HFFc6 (cell line): ENCODE measurements at regions not wholly inside any gene's neighbourhood (a gene's known extent, or its start where the extent isn't known, plus 50 kb on each side); places are given as distances from the start of the nearest gene placed in this dataset.

ENCODE experiments used
- DNase-seq: peaks from one replicate; pipeline ENCODE4 v3.0.0-alpha.2; 2018
- H3K27ac Mint-ChIP-seq: 2 replicates; pipeline ENCODE4 v1.8.0; 2020; ENCODE audit warnings: mild to moderate bottlenecking, mixed read lengths
- H3K27me3 Mint-ChIP-seq: 2 replicates; pipeline ENCODE4 v1.8.0; 2021; ENCODE audit warnings: mild to moderate bottlenecking, moderate library complexity, mixed read lengths; ENCODE audit not compliant: insufficient read depth
- H3K36me3 Mint-ChIP-seq: 2 replicates; pipeline ENCODE4 v1.8.0; 2021; ENCODE audit warnings: low read depth, mixed read lengths
- H3K4me1 Mint-ChIP-seq: 2 replicates; pipeline ENCODE4 v1.8.0; 2020; ENCODE audit warnings: low read depth, mixed read lengths
- H3K4me3 Mint-ChIP-seq: 2 replicates; pipeline ENCODE4 v1.8.0; 2020; ENCODE audit warnings: mild to moderate bottlenecking, moderate library complexity, mixed read lengths
- H3K9me3 Mint-ChIP-seq: 2 replicates; pipeline ENCODE4 v1.8.0; 2020; ENCODE audit warnings: mild to moderate bottlenecking, mixed read lengths
- TF ChIP-seq, protein P1 (sequence below): fragments of 200-600 bp; sonication (generic); IDR thresholded peaks from 2 replicates; pipeline ENCODE4 v1.5.0; 2021; ENCODE audit warnings: antibody characterized with exemption, mild to moderate bottlenecking

DNA sequence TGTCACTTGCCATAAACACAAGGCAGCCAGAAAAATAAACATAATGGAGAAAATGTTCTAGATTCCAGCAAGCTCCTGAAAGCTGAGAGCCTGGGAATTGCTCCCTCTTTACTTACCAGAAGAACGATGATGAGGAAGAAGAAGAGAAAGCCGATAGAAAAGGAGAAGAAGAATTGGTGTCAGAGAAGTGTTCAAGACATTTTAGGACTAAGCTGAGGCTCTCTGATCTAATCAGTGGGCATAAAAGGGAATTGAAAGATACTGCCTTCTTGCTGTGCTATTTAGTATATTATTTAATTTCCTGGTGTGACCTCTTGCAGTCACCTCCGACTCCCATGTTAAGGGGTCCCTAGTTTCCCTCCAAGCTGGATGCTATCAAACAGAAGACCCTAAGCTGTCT, 316.6 kb upstream of the JARID2 start:
- Mint-ChIP-seq H3K4me1 (peaks cover 9% of the 10 kb centered on the region), H3K36me3 (no peaks in the 10 kb centered on the region), H3K27me3 (peaks cover 11% of the 10 kb centered on the region), H3K27ac (no peak overlapping the region), H3K9me3 (no peaks in the 10 kb centered on the region; the same call in 1 of the 2 replicates), H3K4me3 (no peak overlapping the region)
- TF ChIP-seq, protein P1, sequence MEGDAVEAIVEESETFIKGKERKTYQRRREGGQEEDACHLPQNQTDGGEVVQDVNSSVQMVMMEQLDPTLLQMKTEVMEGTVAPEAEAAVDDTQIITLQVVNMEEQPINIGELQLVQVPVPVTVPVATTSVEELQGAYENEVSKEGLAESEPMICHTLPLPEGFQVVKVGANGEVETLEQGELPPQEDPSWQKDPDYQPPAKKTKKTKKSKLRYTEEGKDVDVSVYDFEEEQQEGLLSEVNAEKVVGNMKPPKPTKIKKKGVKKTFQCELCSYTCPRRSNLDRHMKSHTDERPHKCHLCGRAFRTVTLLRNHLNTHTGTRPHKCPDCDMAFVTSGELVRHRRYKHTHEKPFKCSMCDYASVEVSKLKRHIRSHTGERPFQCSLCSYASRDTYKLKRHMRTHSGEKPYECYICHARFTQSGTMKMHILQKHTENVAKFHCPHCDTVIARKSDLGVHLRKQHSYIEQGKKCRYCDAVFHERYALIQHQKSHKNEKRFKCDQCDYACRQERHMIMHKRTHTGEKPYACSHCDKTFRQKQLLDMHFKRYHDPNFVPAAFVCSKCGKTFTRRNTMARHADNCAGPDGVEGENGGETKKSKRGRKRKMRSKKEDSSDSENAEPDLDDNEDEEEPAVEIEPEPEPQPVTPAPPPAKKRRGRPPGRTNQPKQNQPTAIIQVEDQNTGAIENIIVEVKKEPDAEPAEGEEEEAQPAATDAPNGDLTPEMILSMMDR, result no peak
- DNase-seq, result no peak

DNA sequence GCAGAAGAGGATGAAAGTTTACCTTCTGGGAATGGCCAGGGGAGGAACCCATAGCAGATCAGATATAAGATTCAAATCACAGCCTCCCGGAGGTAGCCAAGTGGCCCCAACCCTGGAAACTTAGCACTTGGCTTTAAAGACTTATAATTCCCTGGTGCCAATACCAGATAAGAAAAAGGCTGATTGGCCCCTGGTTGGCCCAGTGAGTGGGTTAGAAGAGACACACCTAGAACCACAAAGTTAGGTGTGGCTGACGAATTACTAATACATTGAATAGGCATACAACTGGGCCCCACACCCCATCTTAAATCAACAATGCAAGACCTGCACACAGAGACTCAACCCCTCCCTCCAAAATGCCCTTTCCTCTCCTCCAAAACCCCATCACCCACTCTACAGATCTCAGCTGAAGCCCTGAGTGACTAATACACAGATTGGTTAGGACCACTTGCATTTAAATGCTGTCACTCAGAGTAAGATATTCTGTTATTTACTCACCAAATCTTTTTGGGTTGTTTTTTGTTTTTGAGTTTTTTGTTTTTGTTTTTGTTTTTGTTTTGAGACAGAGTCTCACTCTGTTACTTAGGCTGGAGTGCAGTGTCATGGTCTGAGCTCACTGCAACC, 315.4 kb upstream of the JARID2 start:
- Mint-ChIP-seq H3K27me3 (peaks cover 3% of the 10 kb centered on the region; the same call in 1 of the 2 replicates), H3K9me3 (no peaks in the 10 kb centered on the region; the same call in 1 of the 2 replicates), H3K4me3 (no peak overlapping the region), H3K36me3 (no peaks in the 10 kb centered on the region), H3K4me1 (peaks cover under 1% of the 10 kb centered on the region; the same call in 1 of the 2 replicates), H3K27ac (no peak overlapping the region)
- TF ChIP-seq, protein P1, result no peak
- DNase-seq, result no peak

DNA sequence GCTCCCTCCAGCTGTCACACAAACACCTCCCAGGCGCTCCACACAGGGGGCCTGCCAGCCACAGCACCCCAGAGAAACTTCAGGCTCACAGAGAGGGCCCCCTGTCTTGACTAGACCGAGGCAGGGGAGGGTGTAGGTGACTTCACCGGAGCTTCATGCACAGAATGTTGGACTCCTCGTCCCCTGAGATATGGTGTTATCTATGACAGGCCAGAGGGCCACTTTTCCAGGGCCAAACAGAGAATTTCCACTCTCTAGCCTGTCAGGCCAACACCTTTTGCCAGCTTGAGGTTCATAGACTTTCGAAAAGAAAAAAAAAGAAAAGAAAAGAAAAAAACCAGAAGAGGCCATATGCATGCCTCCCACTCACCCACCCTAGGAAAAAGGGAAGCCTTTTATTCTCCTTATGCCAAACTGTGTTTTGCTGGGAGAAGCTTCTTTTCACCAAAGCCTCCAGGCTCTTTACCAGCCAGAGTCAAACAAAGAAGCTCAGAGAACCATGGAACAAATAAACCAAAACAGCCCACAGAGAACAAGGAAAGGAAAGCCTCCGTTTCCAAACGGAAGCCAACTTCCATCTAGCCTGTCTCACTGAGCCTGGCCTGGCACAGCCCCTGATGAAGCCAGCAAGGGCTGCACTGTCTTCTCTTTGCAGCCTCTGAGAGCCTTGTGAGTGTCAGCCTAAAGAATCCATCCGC, 313.2 kb upstream of the JARID2 start:
- H3K27ac Mint-ChIP-seq, result no peak overlapping the region
- DNase-seq, result no peak
- no peaks in the 10 kb centered on the region for H3K36me3 Mint-ChIP-seq
- no peaks in the 10 kb centered on the region; the same call in 1 of the 2 replicates for H3K9me3 Mint-ChIP-seq
- TF ChIP-seq, protein P1, result no peak
- H3K27me3 Mint-ChIP-seq, result peaks cover 3% of the 10 kb centered on the region; the same call in 1 of the 2 replicates
- no peaks in the 10 kb centered on the region for H3K4me1 Mint-ChIP-seq
- no peak overlapping the region for H3K4me3 Mint-ChIP-seq

DNA sequence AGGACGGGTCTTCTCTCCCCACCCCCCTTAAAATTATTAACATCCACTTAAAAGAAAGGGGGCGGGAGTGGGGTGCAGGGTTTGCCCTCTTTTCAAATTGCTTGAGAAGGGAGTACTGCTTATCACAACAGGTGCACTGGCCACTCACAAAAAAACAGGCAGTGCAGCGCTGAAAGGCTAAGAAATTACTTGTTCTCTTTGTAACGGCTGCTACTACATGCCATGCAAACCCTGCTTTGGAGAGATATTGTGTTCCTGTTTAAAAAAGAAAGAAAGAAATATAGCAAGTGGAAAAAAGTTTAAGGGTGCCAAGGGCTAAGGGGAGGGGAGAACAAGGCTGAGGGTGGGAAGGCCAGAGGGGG, 312.7 kb upstream of the JARID2 start:
- Mint-ChIP-seq H3K4me1 (no peaks in the 10 kb centered on the region), H3K27ac (no peak overlapping the region), H3K4me3 (no peak overlapping the region), H3K36me3 (no peaks in the 10 kb centered on the region), H3K27me3 (peaks cover 3% of the 10 kb centered on the region; the same call in 1 of the 2 replicates), H3K9me3 (no peaks in the 10 kb centered on the region; the same call in 1 of the 2 replicates)
- DNase-seq, result no peak
- TF ChIP-seq, protein P1, result no peak

DNA sequence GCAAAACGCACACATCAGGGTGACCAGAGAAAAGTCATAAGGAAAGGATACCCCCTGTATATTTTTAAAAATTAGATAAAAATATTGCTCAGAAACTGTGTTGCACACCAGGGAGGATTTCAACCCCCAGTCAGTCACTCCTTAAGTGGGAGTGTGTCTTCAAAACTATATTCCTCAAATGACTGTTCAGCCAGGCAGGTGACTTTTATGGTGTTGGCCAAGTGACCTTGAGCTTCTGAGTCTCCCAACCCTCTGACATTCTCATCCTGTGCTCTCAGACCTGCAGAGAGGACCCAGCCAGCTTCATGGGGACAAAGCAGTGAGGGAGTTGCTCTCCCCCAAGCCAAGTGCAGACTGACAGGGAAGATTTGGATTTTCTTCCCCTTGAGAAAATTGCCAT, 311.9 kb upstream of the JARID2 start:
- TF ChIP-seq, protein P1, result no peak
- no peaks in the 10 kb centered on the region; the same call in 1 of the 2 replicates for H3K9me3 Mint-ChIP-seq
- H3K27ac Mint-ChIP-seq, result no peak overlapping the region
- no peak for DNase-seq
- H3K4me3 Mint-ChIP-seq, result no peak overlapping the region
- no peaks in the 10 kb centered on the region for H3K4me1 Mint-ChIP-seq
- peaks cover 3% of the 10 kb centered on the region; the same call in 1 of the 2 replicates for H3K27me3 Mint-ChIP-seq
- no peaks in the 10 kb centered on the region for H3K36me3 Mint-ChIP-seq
